ENCODE measurements at regions not wholly inside any gene's neighbourhood (a gene's known extent, or its start where the extent isn't known, plus 50 kb on each side); places are given as distances from the start of the nearest gene placed in this dataset.

GRCh38 chr11:104817973-104818372 lies 80.3 kb downstream of the CASP12 start:
- TF ChIP-seq CTCF (conservative IDR thresholded peaks at IDR 0.05; ENCODE audit: low read depth) = no peak
- no peak for DNase-seq (ENCODE audit: low spot score)
- ChIA-PET CTCF (interaction anchor here (0.7 to 0.8 kb wide), 2 partner anchors 266 to 1237 kb away, joined by 4 to 6 read pairs; no protein-coding TSS in a partner anchor), POLR2A (ENCODE audit: low non-redundant PET) (no interaction called here)
- H3K27ac ChIP-seq = no peak overlapping the region

DNA sequence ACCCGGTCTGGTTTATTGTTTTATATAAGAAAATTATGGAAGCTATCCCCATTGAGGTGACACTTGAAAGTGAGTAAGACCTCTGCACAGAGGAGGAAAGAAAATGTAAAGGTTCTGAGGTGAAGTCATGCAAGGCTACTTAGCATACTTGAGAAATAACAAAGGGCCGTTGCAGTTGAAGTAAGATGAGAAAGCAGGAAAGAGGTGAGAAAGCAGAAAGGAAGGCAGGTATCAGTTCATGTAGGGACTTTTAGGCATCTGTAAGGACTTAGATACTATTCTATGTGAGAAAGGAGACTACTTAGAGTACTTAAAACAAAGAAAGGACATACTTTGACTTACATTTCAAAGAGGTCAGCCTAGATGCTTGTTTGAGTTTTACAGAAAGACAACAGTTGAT lies 84.7 kb downstream of the CASP12 start:
- CTCF ChIA-PET = no interaction called here
- POLR2A ChIA-PET (ENCODE audit: low non-redundant PET) = no interaction called here
- no peak for TF ChIP-seq CTCF (conservative IDR thresholded peaks at IDR 0.05; ENCODE audit: low read depth)
- H3K27ac ChIP-seq = no peak overlapping the region
- no peak for DNase-seq (ENCODE audit: low spot score)

DNA sequence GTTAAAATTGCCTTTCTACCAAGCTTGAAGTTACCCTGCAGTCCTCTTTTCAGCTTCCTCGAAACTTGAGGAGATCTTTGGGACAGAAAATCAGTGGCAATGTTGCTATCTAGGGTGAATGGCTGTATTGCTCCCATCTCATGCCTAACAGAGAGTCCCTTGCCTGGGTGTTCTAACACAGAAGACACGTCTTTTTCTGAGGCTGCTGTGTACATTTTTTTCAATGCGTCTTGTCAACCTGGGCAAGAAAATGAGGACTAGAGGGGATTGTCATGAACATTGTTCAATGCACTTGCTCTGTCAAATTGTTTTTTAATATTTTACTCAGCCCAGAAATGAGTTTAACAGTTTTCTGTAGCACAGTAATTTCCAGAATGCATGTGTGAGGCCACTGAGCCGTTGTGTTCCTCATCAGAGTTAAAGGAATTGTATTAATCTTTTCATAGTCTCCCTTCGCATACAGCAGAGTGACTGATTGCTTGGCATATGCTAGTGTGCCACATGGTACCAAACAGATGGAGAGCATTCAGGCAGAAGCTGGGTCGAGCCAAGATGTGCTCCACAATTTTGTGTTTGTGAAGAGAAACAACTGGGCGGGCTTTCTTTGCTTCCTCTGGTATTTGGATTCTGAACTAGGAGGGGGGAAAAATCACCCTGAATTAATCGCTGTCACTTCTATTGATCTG lies 86.0 kb downstream of the CASP12 start:
- POLR2A ChIA-PET (ENCODE audit: low non-redundant PET) = no interaction called here
- no peak for TF ChIP-seq CTCF (conservative IDR thresholded peaks at IDR 0.05; ENCODE audit: low read depth)
- CTCF ChIA-PET = no interaction called here
- no peak for DNase-seq (ENCODE audit: low spot score)
- H3K27ac ChIP-seq = no peak overlapping the region

DNA sequence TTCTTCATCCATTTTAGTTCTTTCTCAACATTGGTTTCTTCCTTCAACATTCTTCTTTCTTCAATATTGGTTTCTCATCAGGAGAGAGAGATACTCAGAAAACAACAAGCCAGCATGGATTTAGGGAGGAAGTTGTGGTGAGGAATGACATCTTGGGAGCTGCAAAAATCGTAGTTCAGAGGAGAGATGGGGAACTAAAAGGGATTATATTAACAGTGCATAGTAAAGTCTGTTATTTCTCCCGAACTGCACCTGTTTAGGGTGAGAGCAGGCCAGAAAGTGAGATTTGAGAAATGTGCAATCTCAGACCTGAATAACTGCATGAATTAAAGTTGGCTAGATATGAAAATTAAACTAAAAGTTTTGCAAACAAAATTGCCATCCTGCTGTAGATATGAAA lies 94.5 kb downstream of the CASP12 start:
- ChIA-PET CTCF (no interaction called here), POLR2A (ENCODE audit: low non-redundant PET) (no interaction called here)
- no peak overlapping the region for H3K27ac ChIP-seq
- DNase-seq (ENCODE audit: low spot score) = no peak
- TF ChIP-seq CTCF (conservative IDR thresholded peaks at IDR 0.05; ENCODE audit: low read depth) = no peak

DNA sequence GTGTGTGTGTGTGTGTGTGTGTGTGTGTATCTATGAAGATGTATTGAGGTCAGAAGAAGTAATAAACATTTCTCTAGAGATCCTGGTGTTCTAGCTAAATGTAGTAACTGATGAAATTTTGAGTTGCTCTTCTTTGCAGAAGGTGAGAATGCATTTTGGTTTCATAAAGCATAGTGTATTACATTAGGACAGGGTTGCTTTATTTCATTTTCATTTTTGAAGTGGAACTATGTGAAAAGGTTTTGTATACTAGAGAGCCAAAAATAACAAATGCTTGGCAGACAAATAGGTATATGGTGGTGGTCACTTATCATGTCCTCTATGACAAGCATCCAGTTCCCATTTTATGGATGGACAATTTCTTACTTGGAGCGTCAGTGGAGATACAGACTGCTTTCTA lies 99.0 kb downstream of the CASP12 start:
- CTCF ChIA-PET = no interaction called here
- DNase-seq (ENCODE audit: low spot score) = no peak
- no peak overlapping the region for H3K27ac ChIP-seq
- no peak for TF ChIP-seq CTCF (conservative IDR thresholded peaks at IDR 0.05; ENCODE audit: low read depth)
- POLR2A ChIA-PET (ENCODE audit: low non-redundant PET) = no interaction called here

GRCh38 chr11:104798789-104799188 lies 99.5 kb downstream of the CASP12 start:
- no peak for TF ChIP-seq CTCF (conservative IDR thresholded peaks at IDR 0.05; ENCODE audit: low read depth)
- DNase-seq (ENCODE audit: low spot score) = no peak
- H3K27ac ChIP-seq = no peak overlapping the region
- CTCF ChIA-PET = no interaction called here
- POLR2A ChIA-PET (ENCODE audit: low non-redundant PET) = no interaction called here
